NCI-H446 (cell line): ENCODE measurements at regions not wholly inside any gene's neighbourhood (a gene's known extent, or its start where the extent isn't known, plus 50 kb on each side); places are given as distances from the start of the nearest gene placed in this dataset.

Experiments
- DNase-seq, 2 experiments: peaks; one replicate each; lab custom pipeline; 2025; lab: John Stamatoyannopoulos, UW

DNA sequence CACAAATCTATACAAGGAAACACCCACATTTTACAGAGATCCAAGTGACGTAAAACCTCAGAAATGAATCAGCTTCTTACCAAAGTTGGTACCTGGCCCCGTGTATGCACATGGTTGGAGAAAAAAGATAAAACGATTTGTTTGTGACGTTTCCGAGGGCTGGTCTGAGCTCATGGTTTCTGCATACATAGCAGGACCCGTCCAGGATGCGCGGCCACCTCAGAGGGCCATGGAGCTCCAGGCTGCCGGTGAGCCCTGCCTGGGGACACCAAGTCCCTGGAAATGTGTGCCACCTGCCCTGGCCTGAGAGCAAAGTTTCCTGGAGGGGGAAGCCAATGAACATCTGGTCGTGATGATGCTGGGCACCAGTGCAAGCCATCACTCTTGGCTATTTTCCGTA lies 402.6 kb upstream of the MKI67 start:
- DNase-seq, result no peak

DNA sequence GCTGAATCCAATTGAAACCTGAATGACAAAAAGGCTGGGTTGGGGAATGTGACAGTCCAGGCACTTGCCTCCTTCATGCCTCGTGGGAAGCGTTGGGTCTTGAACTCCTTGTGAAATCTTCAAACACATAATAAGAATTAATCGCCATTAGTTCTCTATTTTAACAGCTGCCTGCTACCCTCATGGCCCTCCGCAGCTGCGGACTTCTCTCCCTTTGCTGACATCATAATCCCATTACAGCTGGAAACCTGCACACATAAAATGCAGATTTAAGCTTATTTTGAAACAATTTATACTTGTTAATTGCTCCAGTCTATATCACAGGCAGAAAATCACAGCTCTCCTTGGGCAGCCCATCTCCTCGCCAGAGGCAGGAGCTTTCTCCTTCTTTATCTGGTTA lies 403.0 kb upstream of the MKI67 start:
- DNase-seq, result no peak

DNA sequence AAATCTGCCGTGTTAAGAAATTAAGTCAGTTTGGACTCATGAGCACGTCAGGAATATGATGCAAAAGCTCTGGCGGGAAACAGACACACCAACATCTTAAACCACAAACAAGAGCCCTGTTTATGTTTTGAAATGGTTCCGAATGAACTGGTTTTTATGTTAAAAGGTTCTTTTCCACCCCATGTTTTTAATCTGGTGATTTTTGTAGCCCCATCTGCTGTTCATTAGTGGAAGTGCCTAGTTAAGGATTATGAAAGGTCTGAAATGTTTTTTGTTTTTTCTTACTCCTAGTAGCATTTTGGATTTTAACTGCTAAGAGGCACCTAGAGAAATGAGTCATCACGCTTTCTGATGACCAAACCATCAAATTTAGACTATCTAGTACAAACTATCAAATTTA lies 404.1 kb upstream of the MKI67 start:
- no peak for DNase-seq

DNA sequence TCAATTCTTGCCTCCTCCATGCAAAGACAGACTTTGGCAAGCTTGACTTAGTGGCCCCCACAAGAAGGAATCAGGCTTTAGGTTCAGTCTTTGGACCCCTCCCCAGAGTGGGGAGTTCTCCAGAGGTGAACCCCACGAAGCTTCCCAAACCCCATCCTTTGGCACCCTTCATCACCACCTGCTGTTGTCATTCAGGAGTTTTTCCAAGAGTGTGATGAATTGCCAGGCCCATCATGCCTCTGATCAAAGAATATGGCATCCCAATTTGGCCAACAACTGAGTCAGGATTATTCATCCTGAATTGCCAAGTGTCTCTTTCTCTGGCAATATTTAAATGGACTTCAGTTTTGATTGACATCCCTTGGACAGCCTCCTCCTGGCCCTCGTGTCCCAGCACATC lies 404.7 kb upstream of the MKI67 start:
- no peak for DNase-seq

DNA sequence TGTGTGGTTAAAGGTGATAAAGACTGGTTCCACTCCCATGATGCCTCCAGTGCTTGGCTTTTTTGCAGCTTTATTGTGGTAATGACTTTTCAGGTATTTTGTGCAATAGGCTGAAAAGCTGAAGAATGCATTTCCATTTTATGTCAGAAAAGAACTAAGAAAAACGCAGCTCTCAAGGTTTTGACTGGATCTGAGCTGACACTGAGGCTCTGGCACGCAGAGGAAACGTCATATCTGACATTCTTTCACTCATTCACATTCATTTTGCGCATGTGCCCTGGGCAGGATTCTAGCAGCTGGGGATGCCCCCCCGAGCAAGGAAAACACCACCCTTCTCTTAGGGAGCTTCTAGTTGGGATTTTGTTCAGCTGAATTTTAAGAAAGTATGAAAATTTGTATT lies 408.5 kb upstream of the MKI67 start:
- no peak for DNase-seq

DNA sequence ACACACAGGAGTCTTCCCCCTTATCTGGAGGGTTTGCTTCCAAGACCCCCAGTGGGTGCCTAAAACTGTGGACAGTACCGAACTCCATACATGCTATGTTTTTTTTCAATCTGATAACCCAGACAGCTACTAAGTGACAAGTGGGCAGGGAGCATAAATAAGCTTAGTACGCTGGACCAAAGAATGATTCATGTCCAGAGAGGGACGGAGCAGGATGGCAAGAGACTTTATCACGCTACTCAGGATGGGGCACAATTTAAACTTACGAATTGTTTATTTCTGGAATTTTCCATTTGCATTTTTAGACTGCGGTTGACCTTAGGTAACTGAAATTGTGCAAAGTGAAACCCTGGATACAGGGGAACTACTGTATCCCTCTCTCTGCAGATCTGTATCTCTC lies 410.0 kb upstream of the MKI67 start:
- no peak for DNase-seq

DNA sequence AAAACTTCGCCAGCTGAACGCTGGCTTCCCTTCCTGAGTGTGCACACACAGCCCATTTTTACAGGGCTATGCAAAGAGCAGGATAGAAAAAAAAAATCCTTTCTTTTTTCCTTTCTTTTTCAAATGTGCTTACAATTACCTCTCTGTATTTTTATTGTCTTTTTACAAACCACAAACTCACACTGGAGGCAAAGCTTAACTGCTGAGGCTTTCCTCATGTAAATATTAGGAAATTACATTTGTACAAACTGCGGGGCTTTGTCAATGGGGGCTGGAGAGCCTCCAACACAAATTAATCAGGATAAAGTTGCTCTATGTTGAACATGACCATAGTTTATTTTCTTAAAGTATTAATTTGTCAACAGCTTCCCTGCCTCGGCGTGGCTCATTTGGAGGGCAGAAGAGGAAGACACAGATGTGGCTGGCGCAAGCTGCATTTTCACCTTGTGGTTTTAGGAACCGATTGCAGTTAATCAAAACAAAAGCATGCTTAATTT lies 411.7 kb upstream of the MKI67 start:
- DNase-seq, result no peak

DNA sequence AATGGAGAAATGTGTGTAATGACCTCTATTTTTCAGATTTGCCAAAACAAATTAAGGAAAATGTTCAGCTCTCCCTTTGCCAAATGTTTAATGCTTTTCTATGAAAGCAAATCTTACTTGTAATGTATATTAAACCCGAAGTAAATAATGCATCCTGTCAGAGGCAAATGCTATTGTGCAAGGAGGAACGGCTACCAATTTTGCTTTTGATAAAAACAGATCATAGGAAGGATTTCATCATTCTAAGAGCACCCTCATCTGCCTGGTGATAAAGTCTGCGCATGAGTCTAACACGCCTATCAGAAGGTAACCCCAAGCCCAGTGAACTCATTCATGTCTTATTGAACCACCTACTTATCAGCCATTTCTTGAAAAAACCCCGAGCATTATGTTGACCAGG lies 412.4 kb upstream of the MKI67 start:
- DNase-seq, result no peak

DNA sequence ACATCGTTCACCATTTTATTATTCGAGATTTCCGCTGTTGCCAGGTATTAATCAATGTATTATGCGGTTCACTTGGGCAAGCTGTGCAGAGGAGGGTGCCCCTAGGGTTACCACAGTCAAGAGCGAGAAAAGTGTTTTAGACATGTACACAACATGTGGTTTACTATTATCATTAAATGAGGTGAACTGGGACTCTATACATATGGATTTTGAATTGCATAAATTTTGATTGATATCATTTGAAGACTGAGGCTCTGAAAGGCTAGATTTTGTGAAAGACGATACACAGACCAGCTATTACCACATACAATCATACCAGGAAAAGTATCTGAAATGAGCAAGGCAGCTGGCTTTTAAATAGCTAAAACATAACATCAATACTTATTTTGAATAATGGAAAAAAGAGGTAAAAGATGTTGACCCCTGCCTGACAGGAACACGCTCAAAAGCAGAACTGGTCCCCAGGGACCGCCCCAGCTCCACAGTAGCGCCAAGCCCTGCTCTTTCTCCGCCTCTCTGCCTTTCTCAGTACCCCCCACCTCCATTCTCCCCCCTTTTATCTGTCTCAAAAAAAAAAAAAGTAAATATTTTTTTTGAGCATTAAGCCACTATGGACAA lies 413.4 kb upstream of the MKI67 start:
- no peak for DNase-seq

DNA sequence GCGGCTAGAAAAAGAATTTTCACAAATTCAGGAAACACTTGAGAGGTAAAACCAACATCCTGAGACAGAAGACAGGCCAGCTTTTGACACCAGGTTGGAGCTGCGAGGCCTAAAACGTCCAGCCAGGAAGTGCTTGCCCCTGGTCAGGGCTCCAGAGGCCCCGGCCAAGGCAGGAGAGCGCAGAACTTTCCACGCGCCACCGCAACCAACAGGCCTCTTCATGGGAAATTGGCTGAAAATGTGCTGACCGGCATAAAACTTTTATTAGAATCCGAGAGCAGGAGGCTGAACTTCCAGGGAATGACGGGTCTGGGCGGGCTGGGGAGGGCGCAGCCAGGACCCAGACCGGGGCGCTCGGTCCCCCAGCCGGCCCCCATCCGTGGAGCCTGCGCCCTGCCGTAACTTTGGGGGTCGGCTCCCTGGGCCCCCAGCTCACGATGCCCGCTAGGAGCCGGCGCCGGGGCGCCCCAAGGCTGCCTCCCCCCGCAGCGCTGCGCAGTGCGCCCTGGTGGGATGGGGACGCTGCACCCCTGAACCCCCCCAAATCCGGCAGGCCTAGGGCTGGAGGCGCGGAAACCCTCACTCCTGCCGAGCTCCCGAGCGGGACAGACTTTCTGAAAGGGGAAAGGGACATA lies 414.0 kb upstream of the MKI67 start:
- DNase-seq, result no peak

DNA sequence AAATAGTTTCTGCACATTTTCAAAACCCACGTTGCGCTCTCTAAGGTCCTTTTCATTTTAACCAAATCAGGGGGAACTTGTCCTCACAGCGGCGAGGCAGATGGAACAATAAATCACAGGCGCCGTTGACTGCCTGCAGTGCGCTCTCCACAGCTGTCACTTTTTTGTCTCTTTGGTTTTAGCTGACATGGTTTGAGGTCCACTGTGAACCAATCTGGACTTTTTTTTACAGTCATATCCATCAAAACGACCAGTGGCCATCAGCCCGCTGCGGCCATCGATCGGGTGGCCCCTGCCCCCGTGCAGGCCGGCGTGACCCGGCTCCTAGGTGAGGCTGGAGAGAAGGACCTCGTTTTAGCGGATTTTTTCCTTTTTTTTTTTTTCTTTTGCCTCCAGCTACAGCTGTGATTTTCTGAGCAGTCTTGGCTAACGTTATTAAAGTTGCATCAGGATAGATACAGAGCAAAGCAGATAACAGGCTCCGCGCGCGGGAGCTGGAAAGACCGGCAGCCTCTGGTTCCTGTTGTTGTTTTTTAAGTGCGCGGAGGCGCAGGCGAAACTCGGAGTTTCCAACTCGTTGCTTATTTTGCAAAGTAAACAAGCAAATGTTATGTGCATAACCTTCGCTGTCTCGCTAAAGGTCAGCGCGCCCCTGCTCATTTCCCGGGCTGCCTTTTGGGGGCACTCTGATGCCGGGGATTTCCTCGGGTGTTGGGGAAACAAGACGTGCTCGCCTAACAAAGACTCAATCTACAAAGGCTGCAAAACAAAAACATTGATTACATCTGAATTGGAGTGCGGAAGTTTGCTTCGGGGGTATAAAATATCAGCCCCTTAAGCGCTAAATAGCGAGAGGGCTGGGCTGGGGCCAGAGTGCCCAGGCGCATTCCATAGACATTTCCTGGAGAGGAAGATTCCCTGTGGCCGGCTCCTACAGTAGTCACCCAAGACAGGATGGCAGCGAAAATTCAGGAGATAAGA lies 414.8 kb upstream of the MKI67 start:
- DNase-seq, result no peak

DNA sequence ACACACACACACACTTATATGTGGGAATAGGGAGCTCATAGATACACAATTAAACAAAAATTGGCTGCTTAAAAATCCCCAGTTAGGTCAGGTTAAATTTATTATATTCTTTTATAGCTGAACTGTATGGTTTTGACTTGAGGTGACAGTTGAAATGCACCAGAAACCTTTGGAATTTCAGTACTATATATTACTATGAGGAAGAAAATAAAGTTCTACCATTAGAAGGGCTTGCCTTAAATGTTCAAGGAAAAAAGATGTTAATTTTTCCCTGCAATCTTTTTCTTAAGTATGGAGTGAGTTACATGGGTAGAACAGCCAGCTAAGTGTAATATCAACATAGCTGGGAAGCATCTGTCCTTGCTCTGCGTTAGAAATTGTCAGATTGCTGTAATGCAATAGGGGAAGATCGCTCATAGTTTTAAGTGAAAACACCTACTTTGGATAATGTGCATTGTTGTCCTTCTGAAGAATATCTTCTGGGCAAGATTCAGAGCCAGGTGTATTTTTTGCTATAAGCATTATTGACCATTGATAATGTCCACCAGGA lies 415.8 kb upstream of the MKI67 start:
- no peak for DNase-seq

DNA sequence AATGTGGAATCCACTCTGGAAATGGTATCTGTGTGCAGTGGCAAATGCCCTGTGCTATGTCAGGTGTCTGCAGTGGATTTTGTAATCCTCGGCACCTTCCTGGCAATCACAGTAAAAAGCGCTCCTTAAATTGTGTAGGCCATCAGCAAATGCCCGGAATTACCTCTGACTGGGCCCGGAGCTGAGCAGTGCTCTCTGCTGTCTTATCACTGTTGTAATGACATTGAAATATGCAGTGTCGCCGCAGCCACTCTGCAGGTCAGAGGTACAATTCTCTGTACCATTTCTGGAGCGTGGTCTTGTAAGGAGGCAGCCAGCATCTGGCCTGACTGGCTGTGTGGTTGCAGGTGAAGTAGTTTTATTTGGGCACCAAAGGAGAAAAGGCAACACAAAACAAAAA lies 416.4 kb upstream of the MKI67 start:
- DNase-seq, result no peak

DNA sequence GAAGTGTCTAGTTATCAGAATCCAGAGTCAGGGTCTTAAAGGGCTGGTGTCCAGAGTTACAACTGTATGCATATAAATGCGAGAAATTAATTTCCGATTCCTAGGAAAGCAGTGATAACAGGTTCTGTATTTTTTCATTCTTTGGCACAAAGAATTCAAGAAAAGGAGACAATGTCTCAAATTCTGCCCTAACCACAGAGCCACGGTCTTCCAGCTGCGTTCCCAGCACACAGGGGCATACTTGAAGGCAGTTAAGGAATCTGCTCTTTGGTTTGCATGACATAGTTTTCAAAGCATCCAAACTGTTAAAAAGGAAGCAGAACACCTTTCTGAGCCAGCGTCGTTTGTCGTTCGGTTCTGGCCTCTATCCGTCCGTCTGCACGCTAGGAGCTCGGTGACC lies 416.9 kb upstream of the MKI67 start:
- DNase-seq, result no peak

DNA sequence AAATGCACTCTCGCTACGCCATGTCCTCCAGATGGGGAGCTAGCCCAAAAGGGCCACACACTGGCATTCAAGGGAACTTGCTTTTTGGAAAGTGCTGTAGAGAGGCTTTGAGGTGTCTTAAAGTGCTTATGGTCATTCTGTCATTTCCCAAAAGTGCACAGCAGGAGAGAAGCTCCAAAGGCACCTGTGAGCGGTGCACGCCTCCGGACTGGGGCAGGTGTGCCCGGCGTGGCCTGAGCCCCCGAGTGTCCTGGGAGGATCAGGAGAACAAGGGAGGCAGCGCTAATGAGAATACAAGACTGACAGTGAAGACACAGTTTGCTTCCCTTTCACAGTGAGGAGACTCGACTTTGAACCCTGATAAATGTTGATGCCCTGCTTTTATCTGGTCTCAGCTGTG lies 419.0 kb upstream of the MKI67 start:
- DNase-seq, result no peak

DNA sequence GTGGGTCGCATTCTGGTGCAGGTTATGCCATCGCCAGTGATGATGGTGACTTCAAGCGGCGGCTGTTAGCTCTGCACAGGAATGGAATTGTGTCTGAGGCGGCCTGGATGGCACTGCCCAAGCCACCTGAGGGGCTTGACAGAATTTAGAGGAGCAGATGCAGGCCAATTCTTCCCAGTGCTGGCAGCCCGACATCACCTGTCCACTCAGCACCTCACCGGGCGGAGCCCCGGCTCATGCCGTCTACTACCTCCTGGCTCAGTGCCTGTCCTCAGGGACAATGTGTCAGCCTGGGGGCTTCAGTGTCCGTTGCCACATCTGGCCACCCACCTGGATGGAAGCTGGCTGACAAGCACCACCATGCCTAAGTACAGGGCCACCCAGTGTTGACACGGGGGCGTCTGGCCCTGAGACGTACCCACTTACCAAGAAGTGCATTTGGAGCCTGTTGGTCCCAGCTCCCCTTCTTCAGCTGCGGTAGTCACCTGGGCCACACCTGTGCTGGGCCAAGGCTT lies 420.5 kb upstream of the MKI67 start:
- no peak for DNase-seq

DNA sequence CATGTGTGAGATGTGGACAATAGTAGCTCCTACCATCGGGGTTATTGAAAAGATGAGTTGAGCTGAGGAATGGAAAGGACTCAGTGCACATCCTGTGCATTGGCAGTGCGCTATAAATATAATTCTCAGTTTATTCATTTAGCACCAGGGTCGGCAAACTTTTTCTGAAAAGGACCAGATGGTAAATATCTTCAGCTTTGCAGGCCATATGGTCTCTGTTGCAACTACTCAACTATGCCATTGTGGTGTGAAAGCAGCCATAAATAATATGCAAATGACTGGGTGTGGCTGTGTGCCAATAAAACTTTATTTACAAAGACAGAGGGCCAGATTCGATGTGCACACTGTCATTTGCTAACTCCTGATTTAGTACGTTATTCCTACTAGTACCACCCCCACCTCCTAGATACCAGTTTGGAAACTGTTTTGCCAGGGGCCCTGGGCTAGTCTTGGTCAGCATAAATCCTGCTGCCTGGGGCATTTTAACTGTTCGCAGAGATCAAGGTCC lies 422.9 kb upstream of the MKI67 start:
- DNase-seq, result no peak

DNA sequence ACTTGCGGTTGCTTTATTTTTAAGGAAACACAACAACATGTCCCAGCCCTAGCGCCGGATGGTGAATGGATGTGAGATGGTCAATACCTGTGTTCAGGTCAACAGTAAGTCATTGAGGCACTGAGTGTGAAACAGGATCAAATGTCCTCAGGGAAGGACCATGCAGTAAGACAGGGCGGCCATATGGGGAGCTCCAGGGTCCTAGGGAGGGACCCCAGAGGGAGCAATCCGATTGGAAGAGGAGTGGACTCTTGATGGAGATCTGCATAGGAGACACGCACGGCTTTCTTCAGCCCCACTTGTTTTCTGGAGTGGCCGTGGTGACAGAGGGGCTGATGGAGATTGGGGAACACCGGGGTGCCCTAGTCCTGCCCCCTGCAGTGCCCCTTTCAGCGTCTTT lies 423.8 kb upstream of the MKI67 start:
- no peak for DNase-seq

DNA sequence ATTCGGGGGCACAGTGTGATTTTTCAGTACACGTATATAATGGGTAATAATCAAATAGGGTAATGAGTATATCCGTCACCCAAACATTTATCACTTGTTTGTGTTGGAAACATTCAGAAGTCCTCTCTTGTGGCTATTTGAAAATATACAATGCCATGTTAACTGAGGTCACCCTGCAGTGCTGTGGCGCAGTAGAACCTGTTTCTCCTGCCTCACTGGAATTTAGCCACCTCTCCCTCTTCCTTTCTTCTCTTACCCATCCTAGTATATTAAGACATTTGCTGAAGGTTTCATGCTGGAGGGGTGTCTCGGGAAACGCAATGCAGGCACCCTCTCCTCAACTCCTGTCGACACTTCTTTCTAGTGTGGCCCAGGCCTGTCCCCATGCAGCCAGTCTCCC lies 425.3 kb upstream of the MKI67 start:
- DNase-seq, result no peak

DNA sequence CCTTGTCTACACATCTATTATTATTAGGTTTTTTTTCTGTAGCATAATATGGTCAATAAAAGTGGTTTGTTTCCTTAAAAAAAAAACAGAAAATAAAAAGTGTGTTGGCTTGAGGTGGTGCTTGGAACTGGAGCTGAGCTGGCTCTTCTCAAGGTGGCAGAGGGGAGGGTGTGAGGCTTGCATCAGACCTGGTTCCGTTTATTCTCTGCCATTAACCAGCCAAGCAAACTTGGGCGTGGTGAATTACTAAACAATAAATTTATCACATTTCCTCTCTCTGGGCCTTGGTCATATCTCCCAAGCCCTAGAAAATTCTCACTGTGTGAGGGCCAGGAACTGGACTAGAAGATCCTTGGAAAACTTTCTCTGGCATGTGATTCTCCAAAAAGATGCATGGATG lies 427.5 kb upstream of the MKI67 start:
- no peak for DNase-seq

DNA sequence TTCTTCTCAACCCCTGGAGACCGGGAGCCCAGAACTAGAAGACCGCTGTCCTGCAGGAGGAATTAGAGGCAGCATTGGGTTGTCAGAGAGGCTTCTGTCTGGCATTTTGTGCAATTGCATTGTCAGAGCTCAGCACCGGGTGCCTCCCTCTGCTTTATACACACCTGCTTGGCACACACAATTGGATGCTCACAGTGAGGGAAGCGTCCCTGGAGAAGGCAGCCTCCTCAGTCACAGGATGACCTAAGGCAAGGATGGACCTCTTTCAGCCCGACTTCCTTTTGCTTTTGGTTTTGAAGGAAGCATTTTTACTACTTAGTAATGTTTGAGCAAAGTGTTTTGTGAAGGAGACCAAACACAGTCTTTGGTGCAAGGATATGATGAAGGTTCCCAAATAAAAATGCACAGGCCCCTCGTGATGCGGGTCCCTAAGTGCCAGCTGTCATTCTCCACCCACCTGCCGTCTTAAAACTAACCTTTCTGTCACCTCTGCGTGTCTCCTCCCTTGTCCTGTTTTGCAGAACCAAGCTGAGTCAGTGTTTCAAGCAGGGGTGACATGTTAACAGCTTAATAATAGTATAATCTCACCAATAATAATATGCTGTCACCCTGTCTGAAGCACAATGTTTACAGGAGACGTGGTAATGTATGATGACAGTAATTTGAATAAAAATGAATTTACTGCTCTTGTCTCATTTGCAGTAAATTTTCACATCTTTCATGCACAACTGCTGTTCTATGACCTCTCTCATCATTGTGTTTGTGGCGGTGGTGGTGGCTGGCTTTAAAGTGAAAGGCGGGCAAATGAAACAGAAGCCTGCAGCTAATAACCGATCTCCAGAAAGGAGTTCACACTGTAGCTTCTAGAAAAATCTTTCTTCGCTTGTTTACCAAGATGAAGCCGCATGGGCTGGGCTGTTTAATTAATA lies 430.2 kb upstream of the MKI67 start:
- no peak for DNase-seq
